Tibial nerve (tissue), 4 donors: ENCODE measurements at regions not wholly inside any gene's neighbourhood (a gene's known extent, or its start where the extent isn't known, plus 50 kb on each side); places are given as distances from the start of the nearest gene placed in this dataset.

Experiments used
- DNase-seq, 2 donors: peaks; one replicate each; pipeline ENCODE4 v3.0.0-alpha.2; 2019; ENCODE audit warnings: low spot score in 2 of 2
- H3K27ac ChIP-seq, 4 donors: fragments of 200-600 bp; sonication (generic) in 3 of 4; one replicate each; pipeline ENCODE4 v1.5.1; 2017 to 2019; ENCODE audit warnings: mild to moderate bottlenecking in 1 of 4
- H3K27me3 ChIP-seq, 2 donors: fragments of 200-600 bp; sonication (generic) in 1 of 2; one replicate each; pipeline versions ENCODE4 v1.5.1 to v1.6.0; 2017 to 2019
- H3K36me3 ChIP-seq, 3 donors: fragments of 200-600 bp; sonication (generic); one replicate each; pipeline ENCODE4 v1.5.1; 2018 to 2019
- H3K4me1 ChIP-seq, 4 donors: fragments of 200-600 bp; sonication (generic) in 3 of 4; one replicate each; pipeline ENCODE4 v1.5.1; 2017 to 2019
- H3K4me3 ChIP-seq, 4 donors: fragments of 200-600 bp; sonication (generic) in 3 of 4; one replicate each; pipeline ENCODE4 v1.5.1; 2017 to 2019; ENCODE audit warnings: mild to moderate bottlenecking in 1 of 4, moderate library complexity in 1 of 4
- H3K9me3 ChIP-seq, 4 donors: fragments of 200-600 bp; sonication (generic) in 3 of 4; one replicate each; pipeline ENCODE4 v1.5.1; 2017 to 2019
- CTCF ChIP-seq, 5 experiments: fragments of 200-600 bp in 3 of 5; fragments of 450-650 bp in 2 of 5; sonication (generic) in 3 of 5; IDR thresholded peaks; one replicate each; pipeline ENCODE4 v1.5.1; 2016 to 2019; ENCODE audit warnings: antibody characterized with exemption in 5 of 5, mild to moderate bottlenecking in 3 of 5, moderate library complexity in 2 of 5
- EP300 ChIP-seq, 2 donors: sonication (generic); formaldehyde crosslinking; IDR thresholded peaks; one replicate each; pipeline ENCODE4 v1.6.1; 2017; ENCODE audit warnings: antibody characterized with exemption in 2 of 2, mild to moderate bottlenecking in 1 of 2
- POLR2A ChIP-seq, 2 donors: fragments of 450-650 bp; IDR thresholded peaks; one replicate each; pipeline ENCODE4 v1.6.1; 2017; ENCODE audit warnings: antibody characterized with exemption in 2 of 2, mild to moderate bottlenecking in 2 of 2, moderate library complexity in 2 of 2
- WGBS, 2 donors: methylation state at CpG; one replicate each; pipeline ENCODE4 v1.1.5; 2018; 5-methylcytosine and 5-hydroxymethylcytosine counted together

GRCh38 chr21:24272521-24272938, 1334.8 kb downstream of the MRPL39 start:
- H3K9me3 ChIP-seq, result no peaks in the 10 kb centered on the region
- H3K4me3 ChIP-seq, result no peak overlapping the region
- no peak for DNase-seq
- WGBS, 2 donors, result 63 to 68% methylated on average over 4 of the region's 4 CpGs
- H3K36me3 ChIP-seq, result no peaks in the 10 kb centered on the region
- H3K27ac ChIP-seq, result no peak overlapping the region
- no peaks in the 10 kb centered on the region for H3K4me1 ChIP-seq
- no peaks in the 10 kb centered on the region for H3K27me3 ChIP-seq
- TF ChIP-seq EP300 (IDR thresholded peaks at IDR 0.05) (no peak), CTCF (IDR thresholded peaks at IDR 0.05) (no peak), POLR2A (IDR thresholded peaks at IDR 0.05) (no peak)

DNA sequence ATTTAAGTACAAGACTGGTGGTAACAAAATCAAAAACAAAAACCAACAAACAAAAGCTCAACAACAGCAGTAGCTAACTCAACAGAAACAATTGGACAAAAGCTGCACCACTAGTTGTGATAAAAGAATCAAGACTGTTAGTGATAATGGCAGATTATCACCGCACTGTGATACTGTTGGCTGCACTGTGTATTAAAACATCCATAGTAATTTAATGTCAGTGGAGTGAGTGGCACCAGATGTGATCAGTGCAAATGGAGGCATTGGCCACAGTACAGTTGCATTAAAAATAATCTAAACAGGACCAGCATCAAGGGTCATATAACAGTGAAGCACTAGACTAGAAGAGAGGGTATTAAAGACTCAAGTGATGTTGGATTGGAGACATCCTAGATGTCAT, 1341.3 kb downstream of the MRPL39 start:
- TF ChIP-seq EP300 (IDR thresholded peaks at IDR 0.05) (no peak), POLR2A (IDR thresholded peaks at IDR 0.05) (no peak), CTCF (IDR thresholded peaks at IDR 0.05) (no peak)
- Histone ChIP-seq H3K36me3 (no peaks in the 10 kb centered on the region), H3K27ac (no peak overlapping the region), H3K27me3 (no peaks in the 10 kb centered on the region), H3K4me1 (no peaks in the 10 kb centered on the region), H3K9me3 (no peaks in the 10 kb centered on the region), H3K4me3 (no peak overlapping the region)
- DNase-seq, result no peak
- WGBS, 2 donors, result 77 to 94% methylated on average over 1 of the region's 1 CpG

GRCh38 chr21:24260751-24261150, 1346.5 kb downstream of the MRPL39 start:
- no peaks in the 10 kb centered on the region for H3K36me3 ChIP-seq
- TF ChIP-seq EP300 (IDR thresholded peaks at IDR 0.05) (no peak), CTCF (IDR thresholded peaks at IDR 0.05) (no peak), POLR2A (IDR thresholded peaks at IDR 0.05) (no peak)
- no peaks in the 10 kb centered on the region for H3K27me3 ChIP-seq
- H3K4me3 ChIP-seq, result no peak overlapping the region
- peaks cover 0 to 4% (median 0%) of the 10 kb centered on the region in 4 donors for H3K9me3 ChIP-seq
- 86 to 89% methylated on average over 3 of the region's 3 CpGs for WGBS, 2 donors
- DNase-seq, result no peak
- no peaks in the 10 kb centered on the region for H3K4me1 ChIP-seq
- H3K27ac ChIP-seq, result no peak overlapping the region

- WGBS, 2 donors, result 86 to 89% methylated on average over 1 of the region's 1 CpG
Measured at GRCh38 chr21:24259241-24259640, 1348.0 kb downstream of the MRPL39 start.

DNA sequence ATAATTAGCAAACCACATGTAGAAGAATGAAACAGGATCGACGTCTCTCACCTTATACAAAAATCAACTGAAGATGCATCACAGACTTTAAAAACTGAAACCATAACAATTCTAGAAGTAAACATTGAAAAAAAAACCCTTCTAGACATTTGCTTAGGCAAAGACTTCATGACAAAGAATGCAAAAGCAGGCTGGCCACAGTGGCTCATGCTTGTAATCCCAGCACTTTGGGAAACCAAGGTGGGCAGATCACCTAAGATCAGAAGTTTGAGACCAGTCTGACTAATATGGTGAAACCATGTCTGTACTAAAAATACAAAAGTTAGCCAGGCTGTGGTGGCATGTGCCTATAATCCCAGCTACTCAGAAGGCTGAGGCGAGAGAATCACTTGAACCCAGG, 1351.7 kb downstream of the MRPL39 start:
- TF ChIP-seq CTCF (IDR thresholded peaks at IDR 0.05), result no peak
- TF ChIP-seq POLR2A (IDR thresholded peaks at IDR 0.05), result no peak
- TF ChIP-seq EP300 (IDR thresholded peaks at IDR 0.05), result no peak
- peaks cover 0 to 4% (median 0%) of the 10 kb centered on the region in 4 donors for H3K9me3 ChIP-seq
- no peaks in the 10 kb centered on the region for H3K36me3 ChIP-seq
- WGBS, 2 donors, result 73 to 78% methylated on average over 3 of the region's 3 CpGs
- H3K4me3 ChIP-seq, result no peak overlapping the region
- DNase-seq, result no peak
- H3K4me1 ChIP-seq, result no peaks in the 10 kb centered on the region
- H3K27me3 ChIP-seq, result no peaks in the 10 kb centered on the region
- no peak overlapping the region for H3K27ac ChIP-seq

More at GRCh38 chr21:24259241-24259640, 1348.0 kb downstream of the MRPL39 start:
- Histone ChIP-seq H3K27me3 (no peaks in the 10 kb centered on the region), H3K9me3 (peaks cover 0 to 4% (median 0%) of the 10 kb centered on the region in 4 donors), H3K27ac (no peak overlapping the region), H3K4me3 (no peak overlapping the region), H3K36me3 (no peaks in the 10 kb centered on the region), H3K4me1 (no peaks in the 10 kb centered on the region)
- no peak for DNase-seq
- TF ChIP-seq POLR2A (IDR thresholded peaks at IDR 0.05) (no peak), EP300 (IDR thresholded peaks at IDR 0.05) (no peak), CTCF (IDR thresholded peaks at IDR 0.05) (no peak)
